ENCODE measurements at regions not wholly inside any gene's neighbourhood (a gene's known extent, or its start where the extent isn't known, plus 50 kb on each side); places are given as distances from the start of the nearest gene placed in this dataset.

DNA sequence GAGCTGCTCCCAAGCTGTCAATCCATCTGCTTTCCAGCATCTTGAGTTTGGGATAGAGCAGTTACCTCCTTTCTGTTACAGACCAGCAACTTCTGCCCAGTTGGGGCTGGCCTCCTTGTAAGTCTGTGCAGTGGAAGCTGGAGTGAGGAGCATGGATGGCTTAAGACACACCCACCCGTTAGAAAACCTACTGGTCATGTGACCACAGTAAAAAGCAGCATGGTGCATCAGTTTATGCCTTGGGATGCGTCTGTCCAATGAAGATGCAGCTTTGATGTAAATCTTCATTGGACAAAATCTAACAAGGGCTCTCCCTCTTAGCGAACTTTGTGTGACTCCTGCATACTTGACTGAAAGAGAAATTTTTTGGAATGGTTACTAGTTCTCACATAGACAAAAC lies 453.5 kb downstream of the TYW1 start:
- Histone ChIP-seq H3K27ac (no peak overlapping the region), H3K36me3 (no peaks in the 10 kb centered on the region), H3K4me3 (no peak overlapping the region), H3K9me3 (peaks cover 0 to 6% (median 0%) of the 10 kb centered on the region in 4 donors), H3K4me1 (no peaks in the 10 kb centered on the region), H3K27me3 (no peaks in the 10 kb centered on the region)
- intact Hi-C loops (cut with DNase I; ENCODE audit: low total_unique reads), result no loop called here
- no peak for DNase-seq
- no peak for TF ChIP-seq POLR2A (IDR thresholded peaks at IDR 0.05)
- TF ChIP-seq EP300 (IDR thresholded peaks at IDR 0.05), result no peak
- TF ChIP-seq POLR2AphosphoS5 (IDR thresholded peaks at IDR 0.05), result no peak
- no peak for TF ChIP-seq CTCF (IDR thresholded peaks at IDR 0.05)
- WGBS, 5 donors, result 68 to 75% (median 71%) methylated on average over 3 of the region's 3 CpGs

GRCh38 chr7:67451306-67451705 lies 454.7 kb downstream of the TYW1 start:
- Histone ChIP-seq H3K27me3 (no peaks in the 10 kb centered on the region), H3K9me3 (peaks cover 0 to 6% (median 0%) of the 10 kb centered on the region in 4 donors), H3K36me3 (no peaks in the 10 kb centered on the region), H3K27ac (no peak overlapping the region), H3K4me3 (no peak overlapping the region), H3K4me1 (no peaks in the 10 kb centered on the region)
- no peak for DNase-seq
- intact Hi-C loops (cut with DNase I; ENCODE audit: low total_unique reads), result no loop called here
- 73 to 81% (median 77%) methylated on average over 9 of the region's 9 CpGs for WGBS, 5 donors
- TF ChIP-seq POLR2AphosphoS5 (IDR thresholded peaks at IDR 0.05) (no peak), EP300 (IDR thresholded peaks at IDR 0.05) (no peak), POLR2A (IDR thresholded peaks at IDR 0.05) (no peak), CTCF (IDR thresholded peaks at IDR 0.05) (no peak)

- Histone ChIP-seq H3K4me1 (no peaks in the 10 kb centered on the region), H3K9me3 (peaks cover 0 to 1% (median 0%) of the 10 kb centered on the region in 4 donors), H3K27ac (no peak overlapping the region), H3K4me3 (no peak overlapping the region), H3K27me3 (no peaks in the 10 kb centered on the region), H3K36me3 (no peaks in the 10 kb centered on the region)
- TF ChIP-seq POLR2AphosphoS5 (IDR thresholded peaks at IDR 0.05) (no peak), EP300 (IDR thresholded peaks at IDR 0.05) (no peak), POLR2A (IDR thresholded peaks at IDR 0.05) (peak in 1 of 4 donors; percentile 48), CTCF (IDR thresholded peaks at IDR 0.05) (no peak)
- 96 to 98% (median 97%) methylated on average over 6 of the region's 6 CpGs for WGBS, 5 donors
- intact Hi-C loops (cut with DNase I; ENCODE audit: low total_unique reads), result no loop called here
- no peak for DNase-seq
Observed at GRCh38 chr7:67452516-67453026, 455.9 kb downstream of the TYW1 start.

GRCh38 chr7:67453580-67454380 lies 457.1 kb downstream of the TYW1 start:
- H3K9me3 ChIP-seq, result no peaks in the 10 kb centered on the region
- H3K36me3 ChIP-seq, result no peaks in the 10 kb centered on the region
- 63 to 71% (median 67%) methylated on average over 16 of the region's 16 CpGs for WGBS, 5 donors
- no peaks in the 10 kb centered on the region for H3K4me1 ChIP-seq
- intact Hi-C loops (cut with DNase I; ENCODE audit: low total_unique reads), result no loop called here
- H3K27ac ChIP-seq, result no peak overlapping the region
- H3K4me3 ChIP-seq, result no peak overlapping the region
- DNase-seq, result no peak
- TF ChIP-seq EP300 (IDR thresholded peaks at IDR 0.05), result no peak
- no peak for TF ChIP-seq POLR2AphosphoS5 (IDR thresholded peaks at IDR 0.05)
- peaks cover 0 to 7% (median 0%) of the 10 kb centered on the region in 3 donors for H3K27me3 ChIP-seq

- Histone ChIP-seq H3K4me3 (no peak overlapping the region), H3K27me3 (peaks cover 0 to 7% (median 0%) of the 10 kb centered on the region in 3 donors), H3K9me3 (no peaks in the 10 kb centered on the region), H3K27ac (no peak overlapping the region), H3K36me3 (no peaks in the 10 kb centered on the region), H3K4me1 (no peaks in the 10 kb centered on the region)
- no peak for TF ChIP-seq CTCF (IDR thresholded peaks at IDR 0.05)
- no peak for TF ChIP-seq POLR2A (IDR thresholded peaks at IDR 0.05)
- no peak for TF ChIP-seq EP300 (IDR thresholded peaks at IDR 0.05)
- no peak for TF ChIP-seq POLR2AphosphoS5 (IDR thresholded peaks at IDR 0.05)
- DNase-seq, result no peak
- intact Hi-C loops (cut with DNase I; ENCODE audit: low total_unique reads), result no loop called here
- 78 to 89% (median 88%) methylated on average over 1 of the region's 1 CpG for WGBS, 5 donors
Observed at GRCh38 chr7:67455508-67455907, 458.9 kb downstream of the TYW1 start.
